Gastrocnemius medialis (tissue), 4 donors: ENCODE measurements at regions not wholly inside any gene's neighbourhood (a gene's known extent, or its start where the extent isn't known, plus 50 kb on each side); places are given as distances from the start of the nearest gene placed in this dataset.
"Not testable (repeated sequence)": the region's sequence is repeated elsewhere in the genome, so short reads cannot be mapped to it uniquely, and the experiment has no call there.

Experiments used
- POLR2A ChIP-seq, 2 donors: fragments of 450-650 bp; IDR thresholded peaks; one replicate each; pipeline ENCODE4 v1.6.1; 2017; ENCODE audit warnings: antibody characterized with exemption in 2 of 2, mild to moderate bottlenecking in 2 of 2, moderate library complexity in 2 of 2
- TF ChIP-seq, protein P1 (sequence below), 5 experiments: fragments of 450-650 bp in 3 of 5; fragments of 200-600 bp in 2 of 5; sonication (generic) in 2 of 5; IDR thresholded peaks in 4 of 5; conservative IDR thresholded peaks in 1 of 5; 1 replicate in 4 of 5; 2 replicates in 1 of 5; pipeline ENCODE4 v1.5.1; 2016 to 2019; ENCODE audit warnings: antibody characterized with exemption in 5 of 5, mild to moderate bottlenecking in 3 of 5, moderate library complexity in 3 of 5

DNA sequence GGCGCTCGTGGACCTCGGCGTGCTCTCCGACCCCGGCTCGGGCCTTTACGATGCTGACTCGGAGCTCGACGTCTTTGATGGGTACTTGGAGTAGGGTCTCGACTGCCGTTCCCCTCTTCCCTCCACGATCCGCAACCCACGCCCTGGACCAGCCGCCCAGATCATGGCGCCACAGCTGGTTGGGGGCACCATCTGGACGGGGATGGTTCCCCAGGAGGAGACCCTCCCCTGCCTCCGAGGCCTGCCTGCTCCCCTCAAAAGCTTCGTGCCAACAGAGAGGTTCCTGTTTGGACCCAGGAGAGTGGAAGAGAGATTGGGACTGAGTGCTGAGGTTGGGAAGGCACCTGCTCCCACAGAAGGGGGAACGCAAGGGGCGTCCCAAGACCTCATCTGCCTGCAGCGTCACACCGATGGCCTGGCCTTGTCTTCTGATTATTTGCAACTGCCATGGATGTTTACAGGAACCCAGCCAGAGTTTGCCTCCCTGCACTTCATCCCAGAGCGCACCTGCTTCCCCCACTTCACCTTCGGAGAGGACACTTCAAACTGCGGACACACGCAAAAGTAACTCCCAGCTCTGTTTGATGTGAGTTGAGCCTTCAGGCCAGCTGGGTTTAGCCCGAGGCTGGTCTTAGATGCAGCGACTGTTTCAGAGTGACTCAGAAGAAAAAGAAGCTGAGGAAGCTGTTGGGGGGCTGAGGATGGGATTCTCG lies 71.2 kb upstream of the NIPA1 start:
- not testable (repeated sequence) for TF ChIP-seq POLR2A (IDR thresholded peaks at IDR 0.05)
- TF ChIP-seq, protein P1, sequence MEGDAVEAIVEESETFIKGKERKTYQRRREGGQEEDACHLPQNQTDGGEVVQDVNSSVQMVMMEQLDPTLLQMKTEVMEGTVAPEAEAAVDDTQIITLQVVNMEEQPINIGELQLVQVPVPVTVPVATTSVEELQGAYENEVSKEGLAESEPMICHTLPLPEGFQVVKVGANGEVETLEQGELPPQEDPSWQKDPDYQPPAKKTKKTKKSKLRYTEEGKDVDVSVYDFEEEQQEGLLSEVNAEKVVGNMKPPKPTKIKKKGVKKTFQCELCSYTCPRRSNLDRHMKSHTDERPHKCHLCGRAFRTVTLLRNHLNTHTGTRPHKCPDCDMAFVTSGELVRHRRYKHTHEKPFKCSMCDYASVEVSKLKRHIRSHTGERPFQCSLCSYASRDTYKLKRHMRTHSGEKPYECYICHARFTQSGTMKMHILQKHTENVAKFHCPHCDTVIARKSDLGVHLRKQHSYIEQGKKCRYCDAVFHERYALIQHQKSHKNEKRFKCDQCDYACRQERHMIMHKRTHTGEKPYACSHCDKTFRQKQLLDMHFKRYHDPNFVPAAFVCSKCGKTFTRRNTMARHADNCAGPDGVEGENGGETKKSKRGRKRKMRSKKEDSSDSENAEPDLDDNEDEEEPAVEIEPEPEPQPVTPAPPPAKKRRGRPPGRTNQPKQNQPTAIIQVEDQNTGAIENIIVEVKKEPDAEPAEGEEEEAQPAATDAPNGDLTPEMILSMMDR (IDR thresholded peaks at IDR 0.05 in 4 of 5, conservative IDR thresholded peaks at IDR 0.05 in 1 of 5), result not testable (repeated sequence)
